HL-60 (cell line): ENCODE measurements at regions not wholly inside any gene's neighbourhood (a gene's known extent, or its start where the extent isn't known, plus 50 kb on each side); places are given as distances from the start of the nearest gene placed in this dataset.

Experiments used
- DNase-seq, 2 experiments: peaks; one replicate each; pipeline ENCODE4 v3.0.0-alpha.2; 2010 to 2020; ENCODE audit warnings: low read depth in 1 of 2, low spot score in 1 of 2
- H3K27ac ChIP-seq: fragments of 250-450 bp; sonication (Bioruptor Pico); replicated peaks from 2 replicates; pipeline ENCODE4 v1.5.1; 2020; ENCODE audit warnings: mild to moderate bottlenecking, moderate library complexity
- H3K27me3 ChIP-seq: fragments of 250-450 bp; sonication (Bioruptor Pico); 2 replicates; pipeline ENCODE4 v1.5.1; 2021; ENCODE audit warnings: mild to moderate bottlenecking, moderate library complexity; ENCODE audit not compliant: insufficient read depth, poor library complexity, severe bottlenecking
- H3K4me3 ChIP-seq: replicated peaks from 2 replicates; pipeline ENCODE4 v1.5.1; 2011; ENCODE audit warnings: mild to moderate bottlenecking, control low read depth, low read length; ENCODE audit not compliant: insufficient read depth
- GABPA ChIP-seq: IDR thresholded peaks from 2 replicates; pipeline ENCODE4 v1.6.1; 2012; ENCODE audit warnings: low read depth
- POLR2AphosphoS5 ChIP-seq: IDR thresholded peaks from 2 replicates; pipeline ENCODE4 v1.6.1; 2012; ENCODE audit warnings: low read depth
- SPI1 ChIP-seq: IDR thresholded peaks from 2 replicates; pipeline ENCODE4 v1.6.1; 2012; ENCODE audit warnings: low read depth, mild to moderate bottlenecking, borderline replicate concordance
- TF ChIP-seq, protein P1 (sequence below): IDR thresholded peaks from 2 replicates; pipeline ENCODE4 v1.6.1; 2012; ENCODE audit warnings: low read depth; ENCODE audit not compliant: insufficient replicate concordance
- TF ChIP-seq, protein P2 (sequence below): IDR thresholded peaks from one replicate; pipeline ENCODE4 v1.5.1; 2011; ENCODE audit warnings: low read length, control low read depth, inconsistent platforms; ENCODE audit not compliant: insufficient read depth

DNA sequence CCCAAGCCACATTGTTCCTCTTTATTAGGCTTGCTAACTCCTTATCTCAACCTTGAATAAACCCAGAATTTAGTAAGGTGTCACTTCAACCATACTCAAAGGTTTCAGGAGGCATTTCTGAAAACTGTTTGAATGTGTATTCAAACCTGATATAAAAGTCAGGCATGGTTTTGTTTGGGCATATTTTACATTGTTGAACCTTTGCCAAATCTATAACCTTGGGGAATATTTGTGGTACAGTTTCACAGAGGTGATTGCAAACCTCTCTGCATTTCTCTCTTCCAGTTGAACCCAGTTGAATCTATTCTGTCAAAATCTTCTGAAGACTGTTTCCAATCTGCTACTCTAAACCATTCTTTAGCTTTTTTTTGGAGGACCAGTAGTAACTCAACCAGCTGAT is 409.0 kb downstream of the TECRL start:
- no peak for DNase-seq
- no peaks in the 10 kb centered on the region for H3K27me3 ChIP-seq
- TF ChIP-seq GABPA: no peak
- TF ChIP-seq SPI1: no peak
- no peak for TF ChIP-seq POLR2AphosphoS5
- TF ChIP-seq, protein P1, sequence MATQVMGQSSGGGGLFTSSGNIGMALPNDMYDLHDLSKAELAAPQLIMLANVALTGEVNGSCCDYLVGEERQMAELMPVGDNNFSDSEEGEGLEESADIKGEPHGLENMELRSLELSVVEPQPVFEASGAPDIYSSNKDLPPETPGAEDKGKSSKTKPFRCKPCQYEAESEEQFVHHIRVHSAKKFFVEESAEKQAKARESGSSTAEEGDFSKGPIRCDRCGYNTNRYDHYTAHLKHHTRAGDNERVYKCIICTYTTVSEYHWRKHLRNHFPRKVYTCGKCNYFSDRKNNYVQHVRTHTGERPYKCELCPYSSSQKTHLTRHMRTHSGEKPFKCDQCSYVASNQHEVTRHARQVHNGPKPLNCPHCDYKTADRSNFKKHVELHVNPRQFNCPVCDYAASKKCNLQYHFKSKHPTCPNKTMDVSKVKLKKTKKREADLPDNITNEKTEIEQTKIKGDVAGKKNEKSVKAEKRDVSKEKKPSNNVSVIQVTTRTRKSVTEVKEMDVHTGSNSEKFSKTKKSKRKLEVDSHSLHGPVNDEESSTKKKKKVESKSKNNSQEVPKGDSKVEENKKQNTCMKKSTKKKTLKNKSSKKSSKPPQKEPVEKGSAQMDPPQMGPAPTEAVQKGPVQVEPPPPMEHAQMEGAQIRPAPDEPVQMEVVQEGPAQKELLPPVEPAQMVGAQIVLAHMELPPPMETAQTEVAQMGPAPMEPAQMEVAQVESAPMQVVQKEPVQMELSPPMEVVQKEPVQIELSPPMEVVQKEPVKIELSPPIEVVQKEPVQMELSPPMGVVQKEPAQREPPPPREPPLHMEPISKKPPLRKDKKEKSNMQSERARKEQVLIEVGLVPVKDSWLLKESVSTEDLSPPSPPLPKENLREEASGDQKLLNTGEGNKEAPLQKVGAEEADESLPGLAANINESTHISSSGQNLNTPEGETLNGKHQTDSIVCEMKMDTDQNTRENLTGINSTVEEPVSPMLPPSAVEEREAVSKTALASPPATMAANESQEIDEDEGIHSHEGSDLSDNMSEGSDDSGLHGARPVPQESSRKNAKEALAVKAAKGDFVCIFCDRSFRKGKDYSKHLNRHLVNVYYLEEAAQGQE: no peak
- TF ChIP-seq, protein P2, sequence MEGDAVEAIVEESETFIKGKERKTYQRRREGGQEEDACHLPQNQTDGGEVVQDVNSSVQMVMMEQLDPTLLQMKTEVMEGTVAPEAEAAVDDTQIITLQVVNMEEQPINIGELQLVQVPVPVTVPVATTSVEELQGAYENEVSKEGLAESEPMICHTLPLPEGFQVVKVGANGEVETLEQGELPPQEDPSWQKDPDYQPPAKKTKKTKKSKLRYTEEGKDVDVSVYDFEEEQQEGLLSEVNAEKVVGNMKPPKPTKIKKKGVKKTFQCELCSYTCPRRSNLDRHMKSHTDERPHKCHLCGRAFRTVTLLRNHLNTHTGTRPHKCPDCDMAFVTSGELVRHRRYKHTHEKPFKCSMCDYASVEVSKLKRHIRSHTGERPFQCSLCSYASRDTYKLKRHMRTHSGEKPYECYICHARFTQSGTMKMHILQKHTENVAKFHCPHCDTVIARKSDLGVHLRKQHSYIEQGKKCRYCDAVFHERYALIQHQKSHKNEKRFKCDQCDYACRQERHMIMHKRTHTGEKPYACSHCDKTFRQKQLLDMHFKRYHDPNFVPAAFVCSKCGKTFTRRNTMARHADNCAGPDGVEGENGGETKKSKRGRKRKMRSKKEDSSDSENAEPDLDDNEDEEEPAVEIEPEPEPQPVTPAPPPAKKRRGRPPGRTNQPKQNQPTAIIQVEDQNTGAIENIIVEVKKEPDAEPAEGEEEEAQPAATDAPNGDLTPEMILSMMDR: no peak
- no peak overlapping the region for H3K27ac ChIP-seq
- H3K4me3 ChIP-seq: no peak overlapping the region

DNA sequence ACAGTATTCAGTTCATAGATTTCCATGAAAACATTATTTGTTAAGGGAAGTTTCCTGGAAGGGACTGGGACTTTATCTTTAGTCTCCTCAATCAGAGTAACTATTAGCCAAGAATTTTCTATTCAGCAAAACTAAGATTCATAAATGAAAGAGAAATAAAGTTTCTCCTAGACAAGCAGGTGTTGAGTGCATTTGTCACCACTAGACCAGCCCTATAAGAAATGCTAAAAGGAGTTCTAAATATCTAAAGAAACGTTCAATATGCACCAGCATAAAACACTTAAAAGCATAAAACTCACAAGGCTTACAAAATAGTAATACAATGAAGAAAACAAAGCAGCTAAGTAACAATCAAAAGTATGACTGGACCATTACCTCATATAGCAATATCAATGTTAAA is 423.0 kb downstream of the TECRL start:
- no peaks in the 10 kb centered on the region for H3K27me3 ChIP-seq
- no peak overlapping the region for H3K4me3 ChIP-seq
- DNase-seq: no peak
- no peak overlapping the region for H3K27ac ChIP-seq
- TF ChIP-seq GABPA (no peak), SPI1 (no peak), POLR2AphosphoS5 (no peak)
- TF ChIP-seq, protein P2: no peak
- TF ChIP-seq, protein P1: no peak

DNA sequence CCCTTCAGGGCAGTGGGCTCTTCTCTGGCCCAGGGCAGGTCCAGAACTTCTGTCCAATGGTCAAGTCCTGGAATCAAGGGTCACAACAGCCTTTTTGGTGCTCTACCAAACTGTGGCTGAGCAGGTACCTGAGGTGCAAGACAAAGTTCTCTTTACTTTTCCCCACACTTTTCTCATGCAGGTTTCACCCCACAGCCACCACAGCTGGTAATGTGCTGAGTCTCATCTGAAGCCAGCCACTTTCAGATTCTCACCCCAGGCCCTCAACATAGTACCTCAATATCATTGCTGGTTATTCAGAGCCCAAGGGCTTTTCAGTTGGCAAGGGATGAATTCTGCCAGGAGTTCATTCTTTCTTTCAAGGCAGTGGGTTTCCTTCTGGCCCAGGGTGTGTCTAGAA is 426.0 kb downstream of the TECRL start:
- H3K27ac ChIP-seq: no peak overlapping the region
- TF ChIP-seq POLR2AphosphoS5 (no peak), SPI1 (no peak), GABPA (no peak)
- TF ChIP-seq, protein P1: no peak
- TF ChIP-seq, protein P2: no peak
- H3K4me3 ChIP-seq: no peak overlapping the region
- no peaks in the 10 kb centered on the region for H3K27me3 ChIP-seq
- no peak for DNase-seq
